ENCODE measurements at regions not wholly inside any gene's neighbourhood (a gene's known extent, or its start where the extent isn't known, plus 50 kb on each side); places are given as distances from the start of the nearest gene placed in this dataset.

GRCh38 chr5:117089001-117089400 is 514.4 kb upstream of the SEMA6A start:
- H3K4me3 ChIP-seq (ENCODE audit: low read depth, low read length), result no peak overlapping the region
- DNase-seq (ENCODE audit: low read depth), result no peak
- TF ChIP-seq CTCF (conservative IDR thresholded peaks at IDR 0.05; ENCODE audit: low read depth, low read length), result no peak

- no peak for TF ChIP-seq CTCF (conservative IDR thresholded peaks at IDR 0.05; ENCODE audit: low read depth, low read length)
- no peak for DNase-seq (ENCODE audit: low read depth)
- H3K4me3 ChIP-seq (ENCODE audit: low read depth, low read length), result no peak overlapping the region
Measured at GRCh38 chr5:117088176-117088575, 513.6 kb upstream of the SEMA6A start.

- H3K4me3 ChIP-seq (ENCODE audit: low read depth, low read length), result no peak overlapping the region
- DNase-seq (ENCODE audit: low read depth), result no peak
- TF ChIP-seq CTCF (conservative IDR thresholded peaks at IDR 0.05; ENCODE audit: low read depth, low read length), result peak; percentile 15
Measured at GRCh38 chr5:117084067-117084466, 509.4 kb upstream of the SEMA6A start.

- DNase-seq (ENCODE audit: low read depth), result no peak
- no peak overlapping the region for H3K4me3 ChIP-seq (ENCODE audit: low read depth, low read length)
- TF ChIP-seq CTCF (conservative IDR thresholded peaks at IDR 0.05; ENCODE audit: low read depth, low read length), result no peak
Measured at GRCh38 chr5:117082977-117083376, 508.4 kb upstream of the SEMA6A start.

- no peak overlapping the region for H3K4me3 ChIP-seq (ENCODE audit: low read depth, low read length)
- DNase-seq (ENCODE audit: low read depth), result no peak
- TF ChIP-seq CTCF (conservative IDR thresholded peaks at IDR 0.05; ENCODE audit: low read depth, low read length), result peak; percentile 71
Measured at GRCh38 chr5:117077142-117077541, 502.5 kb upstream of the SEMA6A start.

GRCh38 chr5:117072439-117072838 is 497.8 kb upstream of the SEMA6A start:
- H3K4me3 ChIP-seq (ENCODE audit: low read depth, low read length), result no peak overlapping the region
- TF ChIP-seq CTCF (conservative IDR thresholded peaks at IDR 0.05; ENCODE audit: low read depth, low read length), result no peak
- DNase-seq (ENCODE audit: low read depth), result no peak

GRCh38 chr5:117065800-117066199 is 491.2 kb upstream of the SEMA6A start:
- no peak for TF ChIP-seq CTCF (conservative IDR thresholded peaks at IDR 0.05; ENCODE audit: low read depth, low read length)
- H3K4me3 ChIP-seq (ENCODE audit: low read depth, low read length), result no peak overlapping the region

More at GRCh38 chr5:117065800-117066199, 491.2 kb upstream of the SEMA6A start:
- DNase-seq (ENCODE audit: low read depth), result no peak
